ENCODE measurements at regions not wholly inside any gene's neighbourhood (a gene's known extent, or its start where the extent isn't known, plus 50 kb on each side); places are given as distances from the start of the nearest gene placed in this dataset.

DNA sequence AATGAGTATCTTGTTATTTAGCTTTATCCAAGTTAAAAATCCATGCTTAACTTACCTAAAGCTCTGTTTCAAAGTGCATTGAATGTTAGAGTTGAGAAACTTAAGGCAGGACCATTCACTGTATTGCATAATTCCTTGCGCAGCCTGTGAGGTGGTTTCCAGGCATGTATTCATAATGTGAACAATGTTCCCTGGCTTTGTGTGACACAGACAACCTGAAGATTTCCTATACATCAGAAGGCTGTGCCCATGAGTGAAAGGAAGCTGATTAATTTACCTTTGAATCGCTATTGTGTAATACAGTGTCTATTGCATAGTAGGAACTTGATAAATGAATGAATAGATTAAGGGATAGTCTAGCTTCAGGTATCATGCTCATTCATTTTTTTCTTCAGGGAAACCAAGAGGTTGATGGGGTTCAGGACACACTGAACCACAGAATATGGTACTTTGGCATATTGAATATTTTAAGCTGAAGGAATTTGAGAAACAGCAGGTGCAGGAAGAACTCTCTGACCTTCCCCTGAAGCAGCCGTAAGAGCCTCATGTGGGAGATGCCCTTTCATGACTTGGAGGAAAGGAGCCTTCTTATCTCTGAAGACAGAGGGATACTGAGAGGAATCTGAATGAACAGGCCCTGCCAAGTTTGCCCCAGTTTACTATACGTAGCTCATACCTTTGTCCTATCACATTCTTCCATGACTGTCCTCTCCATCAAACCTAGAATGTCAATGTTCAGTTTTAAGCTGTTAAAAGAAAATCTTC, 88.6 kb upstream of the GNG12 start:
- Mint-ChIP-seq H3K27me3 (ENCODE audit: low read depth) (no peaks in the 10 kb centered on the region), H3K27ac (ENCODE audit: unreplicated experiment) (no peak overlapping the region), H3K9me3 (ENCODE audit: low read depth) (no peaks in the 10 kb centered on the region), H3K4me3 (ENCODE audit: unreplicated experiment) (no peak overlapping the region), H3K4me1 (ENCODE audit: low read depth) (peaks cover 6% of the 10 kb centered on the region), H3K36me3 (ENCODE audit: low read depth) (no peaks in the 10 kb centered on the region)
- TF ChIP-seq, protein P1, sequence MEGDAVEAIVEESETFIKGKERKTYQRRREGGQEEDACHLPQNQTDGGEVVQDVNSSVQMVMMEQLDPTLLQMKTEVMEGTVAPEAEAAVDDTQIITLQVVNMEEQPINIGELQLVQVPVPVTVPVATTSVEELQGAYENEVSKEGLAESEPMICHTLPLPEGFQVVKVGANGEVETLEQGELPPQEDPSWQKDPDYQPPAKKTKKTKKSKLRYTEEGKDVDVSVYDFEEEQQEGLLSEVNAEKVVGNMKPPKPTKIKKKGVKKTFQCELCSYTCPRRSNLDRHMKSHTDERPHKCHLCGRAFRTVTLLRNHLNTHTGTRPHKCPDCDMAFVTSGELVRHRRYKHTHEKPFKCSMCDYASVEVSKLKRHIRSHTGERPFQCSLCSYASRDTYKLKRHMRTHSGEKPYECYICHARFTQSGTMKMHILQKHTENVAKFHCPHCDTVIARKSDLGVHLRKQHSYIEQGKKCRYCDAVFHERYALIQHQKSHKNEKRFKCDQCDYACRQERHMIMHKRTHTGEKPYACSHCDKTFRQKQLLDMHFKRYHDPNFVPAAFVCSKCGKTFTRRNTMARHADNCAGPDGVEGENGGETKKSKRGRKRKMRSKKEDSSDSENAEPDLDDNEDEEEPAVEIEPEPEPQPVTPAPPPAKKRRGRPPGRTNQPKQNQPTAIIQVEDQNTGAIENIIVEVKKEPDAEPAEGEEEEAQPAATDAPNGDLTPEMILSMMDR (IDR thresholded peaks at IDR 0.05) = no peak
- no peak for DNase-seq (ENCODE audit: low spot score)

- peaks cover 6% of the 10 kb centered on the region for H3K4me1 Mint-ChIP-seq (ENCODE audit: low read depth)
- no peak overlapping the region for H3K27ac Mint-ChIP-seq (ENCODE audit: unreplicated experiment)
- H3K27me3 Mint-ChIP-seq (ENCODE audit: low read depth) = no peaks in the 10 kb centered on the region
- TF ChIP-seq, protein P1 (IDR thresholded peaks at IDR 0.05) = no peak
- H3K4me3 Mint-ChIP-seq (ENCODE audit: unreplicated experiment) = no peak overlapping the region
- no peaks in the 10 kb centered on the region for H3K36me3 Mint-ChIP-seq (ENCODE audit: low read depth)
- no peak for DNase-seq (ENCODE audit: low spot score)
- peaks cover 10% of the 10 kb centered on the region for H3K9me3 Mint-ChIP-seq (ENCODE audit: low read depth)
These were observed 86.2 kb upstream of the GNG12 start for GRCh38 chr1:67919274-67920072.

DNA sequence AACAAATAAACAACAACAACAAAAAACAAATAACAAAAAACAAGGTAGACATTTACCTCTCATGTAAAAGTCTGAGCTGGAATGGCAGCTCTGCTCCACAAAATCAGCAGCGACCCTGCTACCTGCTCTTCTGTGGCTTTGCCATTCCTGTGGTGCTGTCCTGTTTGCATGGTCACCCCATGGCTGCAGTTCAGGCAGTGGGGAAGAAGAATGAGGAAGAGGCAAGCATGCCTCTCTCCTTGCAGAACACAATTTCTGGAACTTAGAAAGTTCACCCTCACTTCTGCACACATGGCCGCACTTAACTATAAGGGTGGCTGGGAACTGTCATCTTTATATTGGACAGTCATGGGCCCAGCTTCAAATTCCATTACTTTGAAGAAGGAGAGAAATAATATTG, 84.8 kb upstream of the GNG12 start:
- TF ChIP-seq, protein P1 (IDR thresholded peaks at IDR 0.05) = no peak
- H3K27ac Mint-ChIP-seq (ENCODE audit: unreplicated experiment) = no peak overlapping the region
- DNase-seq (ENCODE audit: low spot score) = no peak
- H3K9me3 Mint-ChIP-seq (ENCODE audit: low read depth) = peaks cover 17% of the 10 kb centered on the region
- no peak overlapping the region for H3K4me3 Mint-ChIP-seq (ENCODE audit: unreplicated experiment)
- peaks cover 6% of the 10 kb centered on the region for H3K4me1 Mint-ChIP-seq (ENCODE audit: low read depth)
- H3K27me3 Mint-ChIP-seq (ENCODE audit: low read depth) = no peaks in the 10 kb centered on the region
- H3K36me3 Mint-ChIP-seq (ENCODE audit: low read depth) = no peaks in the 10 kb centered on the region

DNA sequence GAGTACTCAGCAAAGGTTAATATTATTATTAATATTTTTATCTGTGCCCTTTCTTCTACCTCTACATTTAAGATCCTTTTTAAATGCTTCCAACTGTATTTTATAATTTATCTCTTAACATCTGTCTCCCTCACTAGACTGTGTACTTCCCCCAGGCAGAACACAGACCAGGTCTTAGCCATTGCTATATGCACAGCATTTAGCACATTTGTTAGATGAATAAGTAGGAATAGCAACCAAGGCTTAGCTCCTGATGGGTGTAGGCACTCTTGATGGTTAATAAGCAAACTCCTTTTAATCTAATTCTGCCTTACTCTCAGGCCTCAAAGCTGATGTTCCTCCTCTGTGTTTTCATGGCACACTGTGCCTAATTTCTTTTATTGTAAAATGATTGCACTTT, 83.7 kb upstream of the GNG12 start:
- H3K4me3 Mint-ChIP-seq (ENCODE audit: unreplicated experiment) = no peak overlapping the region
- H3K4me1 Mint-ChIP-seq (ENCODE audit: low read depth) = peaks cover 6% of the 10 kb centered on the region
- no peaks in the 10 kb centered on the region for H3K36me3 Mint-ChIP-seq (ENCODE audit: low read depth)
- TF ChIP-seq, protein P1 (IDR thresholded peaks at IDR 0.05) = no peak
- no peak for DNase-seq (ENCODE audit: low spot score)
- no peak overlapping the region for H3K27ac Mint-ChIP-seq (ENCODE audit: unreplicated experiment)
- H3K27me3 Mint-ChIP-seq (ENCODE audit: low read depth) = no peaks in the 10 kb centered on the region
- H3K9me3 Mint-ChIP-seq (ENCODE audit: low read depth) = peaks cover 19% of the 10 kb centered on the region

- Mint-ChIP-seq H3K27ac (ENCODE audit: unreplicated experiment) (no peak overlapping the region), H3K4me3 (ENCODE audit: unreplicated experiment) (no peak overlapping the region), H3K27me3 (ENCODE audit: low read depth) (no peaks in the 10 kb centered on the region), H3K9me3 (ENCODE audit: low read depth) (peaks cover 19% of the 10 kb centered on the region), H3K36me3 (ENCODE audit: low read depth) (no peaks in the 10 kb centered on the region), H3K4me1 (ENCODE audit: low read depth) (peaks cover 5% of the 10 kb centered on the region)
- no peak for DNase-seq (ENCODE audit: low spot score)
- TF ChIP-seq, protein P1 (IDR thresholded peaks at IDR 0.05) = no peak
These were observed 83.0 kb upstream of the GNG12 start for GRCh38 chr1:67916140-67916886.

All from chondrocyte (in vitro differentiated cells).